Heart left ventricle (tissue), 13 donors: ENCODE measurements at regions not wholly inside any gene's neighbourhood (a gene's known extent, or its start where the extent isn't known, plus 50 kb on each side); places are given as distances from the start of the nearest gene placed in this dataset.

Experiments used
- POLR2A ChIP-seq, 2 donors: fragments of 450-650 bp; IDR thresholded peaks; one replicate each; pipeline ENCODE4 v1.6.1; 2017; ENCODE audit warnings: antibody characterized with exemption in 2 of 2, mild to moderate bottlenecking in 2 of 2, moderate library complexity in 2 of 2
- TF ChIP-seq, protein P1 (sequence below), 12 donors: fragments of 200-600 bp; sonication (generic) in 4 of 12; IDR thresholded peaks; one replicate each; pipeline versions ENCODE4 v1.5.0 to v1.8.0; 2018 to 2022; ENCODE audit warnings: antibody characterized with exemption in 12 of 12, mild to moderate bottlenecking in 5 of 12
- donor health status: ischemic (EF 13 %, LVEDD 7.1; RV severe dilation, severe dysfunction).
- donor health status: DM: no; HTN: yes; CAD: no.
- donor health status: DM: no; HTN: no; CAD: no.
- donor health status: ischemic (EF 25% LVEDD 6.9; RV normal size, moderate dysfunction).
- donor health status: ischemic (EF 25% LVEDD 5.7; RV mildly dilated, moderate dysfunction).
- donor health status: ischemic (EF 35%, LVEDD 5.7; RV mildly dilated, moderate dysfunction).
- donor health status: nonischemic (EF 11% LVEDD 7.7; RV severe dilation, severe dysfunction).
- donor health status: DM: yes; HTN: yes; CAD: no.
- donor health status: PGD.
- donor health status: ischemic (EF 29% LVEDD 5.4; RV normal size, mild dysfunction).
- donor health status: nonischemic (EF 23%, LVEDD 6.1; RV moderate dilation, normal function).

DNA sequence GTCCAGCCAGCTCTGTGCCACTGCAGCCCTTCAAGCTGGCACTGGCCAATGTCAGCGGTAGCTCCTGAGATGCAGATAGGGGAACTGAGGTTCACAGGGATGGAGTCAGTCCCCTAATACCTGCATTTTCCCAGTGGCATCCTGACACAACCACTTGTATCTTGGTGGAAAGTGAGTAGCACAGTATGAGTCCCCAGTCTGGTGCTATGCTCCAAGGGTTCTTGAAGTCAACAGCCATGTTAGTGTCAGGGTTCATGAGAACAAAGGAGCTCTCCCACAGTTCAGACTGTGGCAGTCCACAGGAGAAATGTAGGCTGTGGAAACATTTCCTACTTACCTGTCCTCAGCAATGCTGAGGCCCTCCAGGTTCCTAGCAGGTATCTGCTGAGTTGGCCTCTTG, 115.5 kb downstream of the ZNF736 start:
- TF ChIP-seq, protein P1, sequence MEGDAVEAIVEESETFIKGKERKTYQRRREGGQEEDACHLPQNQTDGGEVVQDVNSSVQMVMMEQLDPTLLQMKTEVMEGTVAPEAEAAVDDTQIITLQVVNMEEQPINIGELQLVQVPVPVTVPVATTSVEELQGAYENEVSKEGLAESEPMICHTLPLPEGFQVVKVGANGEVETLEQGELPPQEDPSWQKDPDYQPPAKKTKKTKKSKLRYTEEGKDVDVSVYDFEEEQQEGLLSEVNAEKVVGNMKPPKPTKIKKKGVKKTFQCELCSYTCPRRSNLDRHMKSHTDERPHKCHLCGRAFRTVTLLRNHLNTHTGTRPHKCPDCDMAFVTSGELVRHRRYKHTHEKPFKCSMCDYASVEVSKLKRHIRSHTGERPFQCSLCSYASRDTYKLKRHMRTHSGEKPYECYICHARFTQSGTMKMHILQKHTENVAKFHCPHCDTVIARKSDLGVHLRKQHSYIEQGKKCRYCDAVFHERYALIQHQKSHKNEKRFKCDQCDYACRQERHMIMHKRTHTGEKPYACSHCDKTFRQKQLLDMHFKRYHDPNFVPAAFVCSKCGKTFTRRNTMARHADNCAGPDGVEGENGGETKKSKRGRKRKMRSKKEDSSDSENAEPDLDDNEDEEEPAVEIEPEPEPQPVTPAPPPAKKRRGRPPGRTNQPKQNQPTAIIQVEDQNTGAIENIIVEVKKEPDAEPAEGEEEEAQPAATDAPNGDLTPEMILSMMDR (IDR thresholded peaks at IDR 0.05), result no peak
- TF ChIP-seq POLR2A (IDR thresholded peaks at IDR 0.05), result no peak
